GM12892 (cell line): ENCODE measurements at regions not wholly inside any gene's neighbourhood (a gene's known extent, or its start where the extent isn't known, plus 50 kb on each side); places are given as distances from the start of the nearest gene placed in this dataset.

Source experiments
- POLR2A ChIP-seq: IDR thresholded peaks from 2 replicates; pipeline ENCODE4 v1.6.1; 2011; ENCODE audit warnings: low read depth, low read length, control low read depth
- TAF1 ChIP-seq: IDR thresholded peaks from 2 replicates; pipeline ENCODE4 v1.6.1; 2011; ENCODE audit warnings: low read depth, mild to moderate bottlenecking, control low read depth, low read length, borderline replicate concordance

DNA sequence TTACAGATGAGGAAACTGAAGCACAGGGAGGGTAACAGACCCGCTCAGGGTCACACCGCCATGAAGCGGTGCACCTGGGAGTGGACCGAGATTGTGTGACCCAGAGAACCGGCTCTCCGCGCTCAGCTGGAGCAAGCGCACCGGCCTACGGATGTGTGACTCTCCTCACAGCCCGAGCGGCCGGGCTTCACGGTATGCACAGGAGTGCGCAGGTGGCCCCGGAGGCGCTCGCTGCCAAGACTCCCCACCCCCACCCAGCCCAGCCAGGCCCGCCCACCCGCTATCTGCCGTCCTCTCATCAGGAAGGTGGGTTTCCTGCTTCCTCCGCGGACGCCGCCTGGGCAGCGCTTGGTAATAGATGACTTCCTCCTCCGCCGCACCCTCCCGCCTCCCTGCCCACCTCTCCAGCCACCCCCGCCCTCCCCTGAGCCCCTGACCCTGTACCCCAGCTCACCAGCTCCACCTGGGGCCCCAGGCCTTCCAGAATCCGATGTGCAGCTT is 110.7 kb downstream of the NCOR2 start:
- TF ChIP-seq POLR2A, result no peak
- no peak for TF ChIP-seq TAF1
